Endodermal cell (in vitro differentiated cells): ENCODE measurements at regions not wholly inside any gene's neighbourhood (a gene's known extent, or its start where the extent isn't known, plus 50 kb on each side); places are given as distances from the start of the nearest gene placed in this dataset.

Experiments used
- DNase-seq: peaks from one replicate; pipeline ENCODE4 v3.0.0-alpha.2; 2017
- H3K27ac ChIP-seq: 2 replicates; pipeline ENCODE4 v1.5.1; 2013; ENCODE audit warnings: mild to moderate bottlenecking, low read depth, low read length, moderate library complexity
- H3K27me3 ChIP-seq: 2 replicates; pipeline ENCODE4 v1.6.1; 2013; ENCODE audit warnings: mild to moderate bottlenecking, low read length, moderate library complexity; ENCODE audit not compliant: insufficient read depth, control insufficient read depth, poor library complexity, severe bottlenecking
- H3K36me3 ChIP-seq: 2 replicates; pipeline ENCODE4 v1.7.0; 2013; ENCODE audit warnings: mild to moderate bottlenecking, low read length, moderate library complexity; ENCODE audit not compliant: control insufficient read depth, insufficient read depth
- H3K4me1 ChIP-seq: one replicate; pipeline ENCODE4 v1.7.0; 2013; ENCODE audit warnings: low read length; ENCODE audit not compliant: control insufficient read depth, insufficient read depth
- H3K4me3 ChIP-seq: 2 replicates; pipeline ENCODE4 v1.5.1; 2013; ENCODE audit warnings: mild to moderate bottlenecking, low read length, moderate library complexity
- H3K9ac ChIP-seq: 2 replicates; pipeline ENCODE4 v1.6.1; 2013; ENCODE audit warnings: mild to moderate bottlenecking, low read length, moderate library complexity; ENCODE audit not compliant: poor library complexity, severe bottlenecking; ENCODE audit errors: extremely low read depth
- H3K9me3 ChIP-seq: 2 replicates; pipeline ENCODE4 v1.6.1; 2013; ENCODE audit warnings: mild to moderate bottlenecking, low read length, moderate library complexity; ENCODE audit not compliant: control insufficient read depth
- H3K27ac Mint-ChIP-seq: 2 replicates; pipeline ENCODE4 v1.8.0; 2020; ENCODE audit warnings: mixed read lengths
- H3K27me3 Mint-ChIP-seq: 2 replicates; pipeline ENCODE4 v1.8.0; 2021; ENCODE audit warnings: mild to moderate bottlenecking, mixed read lengths; ENCODE audit not compliant: insufficient read depth
- H3K36me3 Mint-ChIP-seq: 2 replicates; pipeline ENCODE4 v1.8.0; 2020; ENCODE audit warnings: low read depth, mixed read lengths
- H3K4me1 Mint-ChIP-seq: 2 replicates; pipeline ENCODE4 v1.8.0; 2020; ENCODE audit warnings: mixed read lengths
- H3K4me3 Mint-ChIP-seq: 2 replicates; pipeline ENCODE4 v1.8.0; 2020; ENCODE audit warnings: mild to moderate bottlenecking, moderate library complexity, mixed read lengths
- H3K9me3 Mint-ChIP-seq: 2 replicates; pipeline ENCODE4 v1.8.0; 2020; ENCODE audit warnings: mild to moderate bottlenecking, mixed read lengths
- WGBS, 2 experiments: methylation state at CpG; one replicate each; pipeline versions ENCODE4 v1.1.5 to v1.1.7; 2013; ENCODE audit warnings: missing lambda C conversion rate in 2 of 2, mixed read lengths in 1 of 2; ENCODE audit not compliant: insufficient coverage in 1 of 2, insufficient read length in 1 of 2; 5-methylcytosine and 5-hydroxymethylcytosine counted together
- TF ChIP-seq, protein P1 (sequence below): fragments of 200-600 bp; sonication (generic); conservative IDR thresholded peaks from 2 replicates; pipeline ENCODE4 v1.5.0; 2021; ENCODE audit warnings: antibody characterized with exemption, mild to moderate bottlenecking

GRCh38 chrX:112896051-112896450 lies 55.4 kb upstream of the AMOT start:
- no peak overlapping the region for H3K27ac Mint-ChIP-seq
- TF ChIP-seq, protein P1, sequence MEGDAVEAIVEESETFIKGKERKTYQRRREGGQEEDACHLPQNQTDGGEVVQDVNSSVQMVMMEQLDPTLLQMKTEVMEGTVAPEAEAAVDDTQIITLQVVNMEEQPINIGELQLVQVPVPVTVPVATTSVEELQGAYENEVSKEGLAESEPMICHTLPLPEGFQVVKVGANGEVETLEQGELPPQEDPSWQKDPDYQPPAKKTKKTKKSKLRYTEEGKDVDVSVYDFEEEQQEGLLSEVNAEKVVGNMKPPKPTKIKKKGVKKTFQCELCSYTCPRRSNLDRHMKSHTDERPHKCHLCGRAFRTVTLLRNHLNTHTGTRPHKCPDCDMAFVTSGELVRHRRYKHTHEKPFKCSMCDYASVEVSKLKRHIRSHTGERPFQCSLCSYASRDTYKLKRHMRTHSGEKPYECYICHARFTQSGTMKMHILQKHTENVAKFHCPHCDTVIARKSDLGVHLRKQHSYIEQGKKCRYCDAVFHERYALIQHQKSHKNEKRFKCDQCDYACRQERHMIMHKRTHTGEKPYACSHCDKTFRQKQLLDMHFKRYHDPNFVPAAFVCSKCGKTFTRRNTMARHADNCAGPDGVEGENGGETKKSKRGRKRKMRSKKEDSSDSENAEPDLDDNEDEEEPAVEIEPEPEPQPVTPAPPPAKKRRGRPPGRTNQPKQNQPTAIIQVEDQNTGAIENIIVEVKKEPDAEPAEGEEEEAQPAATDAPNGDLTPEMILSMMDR = no peak
- no peaks in the 10 kb centered on the region for H3K36me3 Mint-ChIP-seq
- no peaks in the 10 kb centered on the region for H3K27me3 Mint-ChIP-seq
- Histone ChIP-seq H3K36me3 (no peaks in the 10 kb centered on the region), H3K27me3 (no peaks in the 10 kb centered on the region), H3K9me3 (no peaks in the 10 kb centered on the region), H3K27ac (no peak overlapping the region), H3K4me3 (no peak overlapping the region), H3K9ac (no peak overlapping the region), H3K4me1 (no peaks in the 10 kb centered on the region)
- no peak overlapping the region for H3K4me3 Mint-ChIP-seq
- DNase-seq = no peak
- no peaks in the 10 kb centered on the region for H3K9me3 Mint-ChIP-seq
- 100% methylated on average over 1 of the region's 1 CpG; no CpG with 5 or more reads in 1 of the 2 experiments for WGBS, 2 experiments
- no peaks in the 10 kb centered on the region for H3K4me1 Mint-ChIP-seq
